PFSK-1 (cell line): ENCODE measurements at regions not wholly inside any gene's neighbourhood (a gene's known extent, or its start where the extent isn't known, plus 50 kb on each side); places are given as distances from the start of the nearest gene placed in this dataset.

Source experiments
- SIN3A ChIP-seq: IDR thresholded peaks from 2 replicates; pipeline ENCODE4 v1.6.1; 2012; ENCODE audit warnings: mild to moderate bottlenecking, low read length, moderate library complexity, borderline replicate concordance; ENCODE audit not compliant: insufficient read depth
- TAF1 ChIP-seq: IDR thresholded peaks from 2 replicates; pipeline ENCODE4 v1.6.1; 2012; ENCODE audit warnings: low read length, control low read depth, borderline replicate concordance; ENCODE audit not compliant: insufficient read depth

DNA sequence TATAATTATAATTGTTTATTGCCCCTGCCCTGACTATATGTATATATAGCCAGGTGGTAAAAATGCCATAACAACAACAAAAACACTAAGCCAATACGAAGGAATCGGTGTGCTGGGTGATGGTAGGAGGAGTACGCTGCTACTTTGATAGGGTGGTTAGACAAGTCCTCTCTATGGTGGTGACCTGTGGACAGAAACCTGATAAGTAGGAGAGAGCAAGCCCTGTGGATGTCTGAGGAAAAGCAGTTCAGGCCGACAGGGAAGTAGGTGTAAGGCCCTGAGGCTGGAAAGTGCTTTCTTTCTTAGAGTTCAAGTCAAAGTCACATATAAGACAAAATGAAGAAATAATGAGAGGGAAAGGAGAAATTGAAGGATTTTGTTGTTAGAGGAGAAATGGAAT, 823.8 kb upstream of the CELF2 start:
- TF ChIP-seq TAF1 (no peak), SIN3A (no peak)
